HepG2 (cell line): ENCODE measurements at regions not wholly inside any gene's neighbourhood (a gene's known extent, or its start where the extent isn't known, plus 50 kb on each side); places are given as distances from the start of the nearest gene placed in this dataset.

Experiments used
- ATAC-seq: fragments of 200-7000 bp; cut with Tn5 transposase; 3 replicates; pipeline ENCODE4 v1.9.1; 2020; ENCODE audit warnings: mild to moderate bottlenecking, moderate library complexity
- BruUV-seq: library from RNA; stranded (reverse); fragments of 400-500 nt; replicated peaks from 2 replicates; lab custom pipeline; 2021; lab: Mats Ljungman, UMichigan
- CTCF ChIA-PET: fragments of 300-600 bp; formaldehyde crosslinking; extraction: SDS; loops from one replicate; lab custom pipeline; 2021; ENCODE audit warnings: low total read pairs, inconsistent platforms, low intra/inter-chr PET ratio; lab: Yijun Ruan, JAX
- POLR2A ChIA-PET: fragments of 350-600 bp; sonication (Branson Sonifier 250); formaldehyde crosslinking; loops from one replicate; lab custom pipeline; 2020; ENCODE audit warnings: antibody characterized with exemption, inconsistent platforms; lab: Yijun Ruan, JAX
- DNase-seq: peaks from one replicate; pipeline ENCODE4 v3.0.0-alpha.2; 2015; ENCODE audit warnings: low spot score
- FAIRE-seq: peaks from 3 replicates; lab custom pipeline; 2011; peaks lifted over from hg19 to GRCh38; lab: Jason Lieb, UNC
- H2AFZ ChIP-seq: one replicate; pipeline ENCODE4 v1.6.1; 2011; ENCODE audit warnings: low read length, inconsistent platforms
- H3K27ac ChIP-seq: fragments of 300-600 bp; 3 replicates; pipeline ENCODE4 v1.8.0; 2011; ENCODE audit warnings: mixed run types, mild to moderate bottlenecking, mixed read lengths, low read length, inconsistent platforms; ENCODE audit not compliant: insufficient read depth; ENCODE audit errors: extremely low read length
- H3K27me3 ChIP-seq, 2 experiments: fragments of 200-600 bp in 1 of 2; 2 replicates in 1 of 2; 3 replicates in 1 of 2; pipeline versions ENCODE4 v1.6.0 to v1.8.0; 2011; ENCODE audit warnings: low read length in 2 of 2, mild to moderate bottlenecking in 2 of 2, moderate library complexity in 2 of 2, inconsistent platforms in 1 of 2; ENCODE audit not compliant: insufficient read depth in 2 of 2, control insufficient read depth in 1 of 2
- H3K36me3 ChIP-seq, 2 experiments: fragments of 200-600 bp in 1 of 2; replicated peaks in 1 of 2; 2 replicates in 1 of 2; 3 replicates in 1 of 2; pipeline versions ENCODE4 v1.5.1 to v1.8.0; 2011; ENCODE audit warnings: low read length in 2 of 2, inconsistent platforms in 1 of 2; ENCODE audit not compliant: insufficient read depth in 2 of 2, control insufficient read depth in 1 of 2
- H3K4me1 ChIP-seq: 2 replicates; pipeline ENCODE4 v1.5.1; 2012; ENCODE audit warnings: low read length, inconsistent platforms; ENCODE audit not compliant: insufficient read depth
- H3K4me2 ChIP-seq: 2 replicates; pipeline ENCODE4 v1.6.0; 2011; ENCODE audit warnings: low read depth, low read length, inconsistent platforms
- H3K4me3 ChIP-seq, 3 experiments: fragments of 200-600 bp in 1 of 3; sonication (generic), shearing (Covaris generic) in 1 of 3; replicated peaks in 1 of 3; 2 replicates each; pipeline ENCODE4 v1.5.1; 2011 to 2016; ENCODE audit warnings: low read length in 3 of 3, inconsistent platforms in 2 of 3, low read depth in 2 of 3, mild to moderate bottlenecking in 2 of 3, control low read depth in 1 of 3, mixed read lengths in 1 of 3; ENCODE audit not compliant: insufficient read depth in 1 of 3
- H3K79me2 ChIP-seq: one replicate; pipeline ENCODE4 v1.6.1; 2011; ENCODE audit warnings: low read length, inconsistent platforms; ENCODE audit not compliant: insufficient read depth
- H3K9ac ChIP-seq: 2 replicates; pipeline ENCODE4 v1.6.0; 2011; ENCODE audit warnings: mild to moderate bottlenecking, low read depth, low read length, inconsistent platforms; ENCODE audit not compliant: insufficient read depth
- H3K9me3 ChIP-seq: 2 replicates; pipeline ENCODE4 v1.5.1; 2012; ENCODE audit warnings: mild to moderate bottlenecking, low read length
- H4K20me1 ChIP-seq: 2 replicates; pipeline ENCODE4 v1.6.0; 2011; ENCODE audit warnings: inconsistent platforms, mild to moderate bottlenecking, low read length, moderate library complexity; ENCODE audit not compliant: insufficient read depth
- ARNTL ChIP-seq: sonication (generic); formaldehyde crosslinking; IDR thresholded peaks from 2 replicates; pipeline ENCODE4 v1.4.0; 2020; ENCODE audit warnings: mild to moderate bottlenecking, missing genetic modification reagents
- EEA1 ChIP-seq: sonication (generic); formaldehyde crosslinking; IDR thresholded peaks from 2 replicates; pipeline ENCODE4 v1.5.1; 2020; ENCODE audit warnings: mild to moderate bottlenecking, missing genetic modification reagents, borderline replicate concordance
- EED ChIP-seq: sonication (generic); formaldehyde crosslinking; IDR thresholded peaks from 2 replicates; pipeline ENCODE4 v1.5.0; 2020; ENCODE audit warnings: mild to moderate bottlenecking, missing genetic modification reagents
- ERF ChIP-seq: IDR thresholded peaks from 2 replicates; pipeline ENCODE4 v1.6.1; 2018; ENCODE audit warnings: missing biosample characterization, missing genetic modification reagents
- FOXP1 ChIP-seq, 2 experiments: fragments of 450-650 bp in 1 of 2; IDR thresholded peaks; 2 replicates each; pipeline ENCODE4 v1.6.1; 2017 to 2018; ENCODE audit warnings: antibody characterized with exemption in 1 of 2
- GTF3A ChIP-seq: sonication (generic); formaldehyde crosslinking; conservative IDR thresholded peaks from 2 replicates; pipeline ENCODE4 v1.4.0; 2020; ENCODE audit warnings: mild to moderate bottlenecking, missing genetic modification reagents
- NFIB ChIP-seq: sonication (generic); formaldehyde crosslinking; IDR thresholded peaks from 2 replicates; pipeline ENCODE4 v1.9.0; 2021; ENCODE audit warnings: missing genetic modification reagents, mild to moderate bottlenecking, borderline replicate concordance
- NR1H2 ChIP-seq: sonication (generic); formaldehyde crosslinking; IDR thresholded peaks from 2 replicates; pipeline ENCODE4 v1.8.1; 2022; ENCODE audit warnings: low read depth, missing genetic modification reagents, borderline replicate concordance
- SP2 ChIP-seq: sonication (generic); formaldehyde crosslinking; IDR thresholded peaks from 2 replicates; pipeline ENCODE4 v1.5.1; 2020; ENCODE audit warnings: mild to moderate bottlenecking, missing genetic modification reagents
- ZFP1 ChIP-seq: IDR thresholded peaks from 2 replicates; pipeline ENCODE4 v1.6.1; 2016
- ZFYVE20 ChIP-seq: sonication (generic); formaldehyde crosslinking; IDR thresholded peaks from 2 replicates; pipeline ENCODE4 v1.8.0; 2023; ENCODE audit warnings: low read depth, mild to moderate bottlenecking, moderate library complexity, missing genetic modification reagents, borderline replicate concordance
- ZNF430 ChIP-seq: sonication (generic); formaldehyde crosslinking; IDR thresholded peaks from 2 replicates; pipeline ENCODE4 v1.9.0; 2021; ENCODE audit warnings: mild to moderate bottlenecking, missing genetic modification reagents
- ZNF782 ChIP-seq: sonication (generic); formaldehyde crosslinking; IDR thresholded peaks from 2 replicates; pipeline ENCODE4 v1.4.0; 2020; ENCODE audit warnings: missing genetic modification reagents, mild to moderate bottlenecking, borderline replicate concordance
- ZNF850 ChIP-seq: sonication (generic); formaldehyde crosslinking; conservative IDR thresholded peaks from 2 replicates; pipeline ENCODE4 v1.9.0; 2021; ENCODE audit warnings: mild to moderate bottlenecking, missing genetic modification reagents
- WGBS: methylation state at CpG from one replicate; pipeline ENCODE4 v1.1.6; 2017; ENCODE audit warnings: low lambda C conversion rate; 5-methylcytosine and 5-hydroxymethylcytosine counted together
- in situ Hi-C: cut with HindIII; loops from 2 replicates; pipeline ENCODE4 v1.10.0; 2017; ENCODE audit warnings: low pct_unique_long_range_greater_than_20kb; ENCODE audit not compliant: extremely low pct_ligation_motif_present
- intact Hi-C: fragments of 100-400 bp; cut with micrococcal nuclease; formaldehyde crosslinking; loops from one replicate; pipeline ENCODE4 v1.10.0; 2022; ENCODE audit not compliant: unreplicated experiment
- TF ChIP-seq, protein P1 (sequence below): fragments of 450-650 bp; IDR thresholded peaks from 2 replicates; pipeline ENCODE4 v1.6.1; 2016
- TF ChIP-seq, protein P2 (sequence below): sonication (generic); formaldehyde crosslinking; IDR thresholded peaks from 2 replicates; pipeline ENCODE4 v1.4.0; 2020; ENCODE audit warnings: missing genetic modification reagents, mild to moderate bottlenecking, borderline replicate concordance
- TF ChIP-seq, protein P3 (sequence below), 2 experiments: sonication (generic) in 1 of 2; formaldehyde crosslinking in 1 of 2; IDR thresholded peaks; 2 replicates each; pipeline versions ENCODE4 v1.5.1 to v1.6.1; 2011 to 2020; ENCODE audit warnings: borderline replicate concordance in 1 of 2, low read depth in 1 of 2, low read length in 1 of 2, mild to moderate bottlenecking in 1 of 2, missing genetic modification reagents in 1 of 2, moderate library complexity in 1 of 2

DNA sequence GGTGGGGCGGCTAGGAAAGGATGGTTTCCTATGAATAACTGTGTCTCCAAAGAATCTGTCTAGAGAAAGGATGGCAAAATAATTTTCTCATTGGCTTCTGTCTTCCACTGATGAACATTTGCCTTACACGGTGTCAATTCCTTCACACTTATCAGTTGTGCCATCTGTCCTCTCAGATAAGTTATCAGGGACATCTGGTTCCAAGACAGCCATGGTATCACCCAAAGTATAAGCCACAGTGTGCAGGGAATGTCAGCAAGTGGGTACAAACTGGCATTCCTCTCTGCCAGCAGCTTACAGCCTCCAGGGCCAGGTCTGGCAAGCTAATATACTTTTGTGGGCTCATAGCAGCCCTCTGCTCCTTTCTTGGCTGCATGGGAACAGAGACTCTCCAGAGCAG, 1092.0 kb downstream of the EFNA5 start:
- no peak for ATAC-seq

GRCh38 chr5:106574820-106575219, 1095.9 kb downstream of the EFNA5 start:
- H3K4me2 ChIP-seq = no peak overlapping the region
- H3K79me2 ChIP-seq = no peaks in the 10 kb centered on the region
- FAIRE-seq = no peak
- H3K4me3 ChIP-seq = no peak overlapping the region
- CTCF ChIA-PET = no interaction called here
- no peak for ATAC-seq
- no peak for DNase-seq
- H3K36me3 ChIP-seq = no peaks in the 10 kb centered on the region
- BruUV-seq = no TSS peak
- no peak overlapping the region for H3K27ac ChIP-seq
- POLR2A ChIA-PET = no interaction called here
- H3K4me1 ChIP-seq = no peaks in the 10 kb centered on the region
- H3K27me3 ChIP-seq = no peaks in the 10 kb centered on the region
- no peaks in the 10 kb centered on the region for H3K9me3 ChIP-seq
- H3K9ac ChIP-seq = no peak overlapping the region
- no peaks in the 10 kb centered on the region for H4K20me1 ChIP-seq
- no peak overlapping the region for H2AFZ ChIP-seq
- WGBS = 86% methylated on average over 8 of the region's 8 CpGs
- in situ Hi-C loops = no loop called here
- intact Hi-C loops = no loop called here
- no peak for TF ChIP-seq SP2
- TF ChIP-seq, protein P1, sequence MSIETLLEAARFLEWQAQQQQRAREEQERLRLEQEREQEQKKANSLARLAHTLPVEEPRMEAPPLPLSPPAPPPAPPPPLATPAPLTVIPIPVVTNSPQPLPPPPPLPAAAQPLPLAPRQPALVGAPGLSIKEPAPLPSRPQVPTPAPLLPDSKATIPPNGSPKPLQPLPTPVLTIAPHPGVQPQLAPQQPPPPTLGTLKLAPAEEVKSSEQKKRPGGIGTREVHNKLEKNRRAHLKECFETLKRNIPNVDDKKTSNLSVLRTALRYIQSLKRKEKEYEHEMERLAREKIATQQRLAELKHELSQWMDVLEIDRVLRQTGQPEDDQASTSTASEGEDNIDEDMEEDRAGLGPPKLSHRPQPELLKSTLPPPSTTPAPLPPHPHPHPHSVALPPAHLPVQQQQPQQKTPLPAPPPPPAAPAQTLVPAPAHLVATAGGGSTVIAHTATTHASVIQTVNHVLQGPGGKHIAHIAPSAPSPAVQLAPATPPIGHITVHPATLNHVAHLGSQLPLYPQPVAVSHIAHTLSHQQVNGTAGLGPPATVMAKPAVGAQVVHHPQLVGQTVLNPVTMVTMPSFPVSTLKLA = peak; percentile 94
- TF ChIP-seq GTF3A = no peak
- TF ChIP-seq, protein P2, sequence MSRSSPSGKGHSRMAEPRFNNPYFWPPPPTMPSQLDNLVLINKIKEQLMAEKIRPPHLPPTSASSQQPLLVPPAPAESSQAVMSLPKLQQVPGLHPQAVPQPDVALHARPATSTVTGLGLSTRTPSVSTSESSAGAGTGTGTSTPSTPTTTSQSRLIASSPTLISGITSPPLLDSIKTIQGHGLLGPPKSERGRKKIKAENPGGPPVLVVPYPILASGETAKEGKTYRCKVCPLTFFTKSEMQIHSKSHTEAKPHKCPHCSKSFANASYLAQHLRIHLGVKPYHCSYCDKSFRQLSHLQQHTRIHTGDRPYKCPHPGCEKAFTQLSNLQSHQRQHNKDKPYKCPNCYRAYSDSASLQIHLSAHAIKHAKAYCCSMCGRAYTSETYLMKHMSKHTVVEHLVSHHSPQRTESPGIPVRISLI = no peak
- no peak for TF ChIP-seq EEA1 (CRISPR knock-in tag)
- TF ChIP-seq, protein P3, sequence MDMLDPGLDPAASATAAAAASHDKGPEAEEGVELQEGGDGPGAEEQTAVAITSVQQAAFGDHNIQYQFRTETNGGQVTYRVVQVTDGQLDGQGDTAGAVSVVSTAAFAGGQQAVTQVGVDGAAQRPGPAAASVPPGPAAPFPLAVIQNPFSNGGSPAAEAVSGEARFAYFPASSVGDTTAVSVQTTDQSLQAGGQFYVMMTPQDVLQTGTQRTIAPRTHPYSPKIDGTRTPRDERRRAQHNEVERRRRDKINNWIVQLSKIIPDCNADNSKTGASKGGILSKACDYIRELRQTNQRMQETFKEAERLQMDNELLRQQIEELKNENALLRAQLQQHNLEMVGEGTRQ (IDR thresholded peaks at IDR 0.05; ENCODE audit: low read depth, low read length) = 0 out of 2 replicates have a peak, but pooled peaks have one; percentile 13
- TF ChIP-seq, protein P3 (CRISPR knock-in tag; IDR thresholded peaks at IDR 0.05; ENCODE audit: borderline replicate concordance) = no peak
- TF ChIP-seq ZNF430 (CRISPR knock-in tag) = no peak
- no peak for TF ChIP-seq ZNF782 (CRISPR knock-in tag)

More for the DNA sequence above, 1092.0 kb downstream of the EFNA5 start:
- H3K4me3 ChIP-seq = no peak overlapping the region
- no peak for DNase-seq
- no peak overlapping the region for H3K4me2 ChIP-seq
- no peak overlapping the region for H2AFZ ChIP-seq
- no peaks in the 10 kb centered on the region for H4K20me1 ChIP-seq
- H3K36me3 ChIP-seq = no peaks in the 10 kb centered on the region
- H3K27me3 ChIP-seq = no peaks in the 10 kb centered on the region
- ChIA-PET POLR2A (no interaction called here), CTCF (no interaction called here)
- TF ChIP-seq EED (CRISPR knock-in tag) (no peak), NFIB (CRISPR knock-in tag) (no peak), ARNTL (no peak), NR1H2 (no peak), ZFP1 (CRISPR knock-in tag) (no peak), ERF (no peak), FOXP1 (IDR thresholded peaks at IDR 0.05) (no peak), FOXP1 (CRISPR knock-in tag; IDR thresholded peaks at IDR 0.05) (no peak), ZFYVE20 (no peak), ZNF850 (no peak)
- 3% methylated on average over 2 of the region's 2 CpGs for WGBS
- BruUV-seq = no TSS peak
- H3K9ac ChIP-seq = no peak overlapping the region
- no peaks in the 10 kb centered on the region for H3K4me1 ChIP-seq
- no peak overlapping the region for H3K27ac ChIP-seq
- intact Hi-C loops (no loop called here), in situ Hi-C loops (no loop called here)
- FAIRE-seq = no peak
- H3K9me3 ChIP-seq = no peaks in the 10 kb centered on the region
- H3K79me2 ChIP-seq = no peaks in the 10 kb centered on the region
